ENCODE measurements at regions not wholly inside any gene's neighbourhood (a gene's known extent, or its start where the extent isn't known, plus 50 kb on each side); places are given as distances from the start of the nearest gene placed in this dataset.

- Histone ChIP-seq H3K9me3 (no peaks in the 10 kb centered on the region), H3K4me3 (no peak overlapping the region), H3K4me1 (no peaks in the 10 kb centered on the region), H3K27me3 (no peaks in the 10 kb centered on the region), H3K36me3 (no peaks in the 10 kb centered on the region), H3K27ac (no peak overlapping the region)
- DNase-seq = no peak
- TF ChIP-seq POLR2A (IDR thresholded peaks at IDR 0.05) (no peak), CTCF (IDR thresholded peaks at IDR 0.05) (no peak)
Observed at GRCh38 chr1:82348487-82348886, 547.8 kb downstream of the ADGRL2 start.

GRCh38 chr1:82346141-82346540 lies 545.4 kb downstream of the ADGRL2 start:
- Histone ChIP-seq H3K27ac (no peak overlapping the region), H3K4me3 (no peak overlapping the region), H3K4me1 (no peaks in the 10 kb centered on the region), H3K27me3 (no peaks in the 10 kb centered on the region), H3K9me3 (no peaks in the 10 kb centered on the region), H3K36me3 (no peaks in the 10 kb centered on the region)
- no peak for TF ChIP-seq CTCF (IDR thresholded peaks at IDR 0.05)
- TF ChIP-seq POLR2A (IDR thresholded peaks at IDR 0.05) = no peak
- no peak for DNase-seq

- H3K9me3 ChIP-seq = no peaks in the 10 kb centered on the region
- DNase-seq = no peak
- no peak overlapping the region for H3K27ac ChIP-seq
- no peaks in the 10 kb centered on the region for H3K36me3 ChIP-seq
- H3K27me3 ChIP-seq = no peaks in the 10 kb centered on the region
- no peak overlapping the region for H3K4me3 ChIP-seq
- H3K4me1 ChIP-seq = no peaks in the 10 kb centered on the region
- TF ChIP-seq CTCF (IDR thresholded peaks at IDR 0.05) (no peak), POLR2A (IDR thresholded peaks at IDR 0.05) (no peak)
Observed at GRCh38 chr1:82343381-82343780, 542.6 kb downstream of the ADGRL2 start.

- no peaks in the 10 kb centered on the region for H3K27me3 ChIP-seq
- no peaks in the 10 kb centered on the region for H3K36me3 ChIP-seq
- no peak overlapping the region for H3K4me3 ChIP-seq
- no peaks in the 10 kb centered on the region for H3K4me1 ChIP-seq
- DNase-seq = no peak
- H3K27ac ChIP-seq = no peak overlapping the region
- TF ChIP-seq POLR2A (IDR thresholded peaks at IDR 0.05) (no peak), CTCF (IDR thresholded peaks at IDR 0.05) (no peak)
- H3K9me3 ChIP-seq = no peaks in the 10 kb centered on the region
Observed at GRCh38 chr1:82337635-82338034, 536.9 kb downstream of the ADGRL2 start.

GRCh38 chr1:82330330-82330729 lies 529.6 kb downstream of the ADGRL2 start:
- Histone ChIP-seq H3K27ac (no peak overlapping the region), H3K4me3 (no peak overlapping the region), H3K36me3 (no peaks in the 10 kb centered on the region), H3K9me3 (no peaks in the 10 kb centered on the region), H3K27me3 (no peaks in the 10 kb centered on the region), H3K4me1 (no peaks in the 10 kb centered on the region)
- DNase-seq = no peak
- TF ChIP-seq POLR2A (IDR thresholded peaks at IDR 0.05) = no peak
- TF ChIP-seq CTCF (IDR thresholded peaks at IDR 0.05) = no peak

GRCh38 chr1:82329226-82329625 lies 528.5 kb downstream of the ADGRL2 start:
- no peaks in the 10 kb centered on the region for H3K4me1 ChIP-seq
- H3K4me3 ChIP-seq = no peak overlapping the region
- H3K27ac ChIP-seq = no peak overlapping the region
- H3K36me3 ChIP-seq = no peaks in the 10 kb centered on the region
- TF ChIP-seq POLR2A (IDR thresholded peaks at IDR 0.05) = no peak
- no peak for TF ChIP-seq CTCF (IDR thresholded peaks at IDR 0.05)
- no peak for DNase-seq
- H3K9me3 ChIP-seq = no peaks in the 10 kb centered on the region
- no peaks in the 10 kb centered on the region for H3K27me3 ChIP-seq

Measured in Peyer's patch (tissue), 4 donors.